Stimulated activated CD4-positive, alpha-beta T cell treated with anti-CD3 and anti-CD28 coated beads, Interleukin-4, amount 100 ng/mL, for 1 hour (primary cell): ENCODE measurements at regions not wholly inside any gene's neighbourhood (a gene's known extent, or its start where the extent isn't known, plus 50 kb on each side); places are given as distances from the start of the nearest gene placed in this dataset.
"Not testable (repeated sequence)": the region's sequence is repeated elsewhere in the genome, so short reads cannot be mapped to it uniquely, and the experiment has no call there.

ENCODE experiments used
- DNase-seq: peaks from one replicate; pipeline ENCODE4 v3.0.0-alpha.2; 2020

GRCh38 chr2:14756122-14756541 is 123.6 kb downstream of the LRATD1 start:
- DNase-seq, result no peak

DNA sequence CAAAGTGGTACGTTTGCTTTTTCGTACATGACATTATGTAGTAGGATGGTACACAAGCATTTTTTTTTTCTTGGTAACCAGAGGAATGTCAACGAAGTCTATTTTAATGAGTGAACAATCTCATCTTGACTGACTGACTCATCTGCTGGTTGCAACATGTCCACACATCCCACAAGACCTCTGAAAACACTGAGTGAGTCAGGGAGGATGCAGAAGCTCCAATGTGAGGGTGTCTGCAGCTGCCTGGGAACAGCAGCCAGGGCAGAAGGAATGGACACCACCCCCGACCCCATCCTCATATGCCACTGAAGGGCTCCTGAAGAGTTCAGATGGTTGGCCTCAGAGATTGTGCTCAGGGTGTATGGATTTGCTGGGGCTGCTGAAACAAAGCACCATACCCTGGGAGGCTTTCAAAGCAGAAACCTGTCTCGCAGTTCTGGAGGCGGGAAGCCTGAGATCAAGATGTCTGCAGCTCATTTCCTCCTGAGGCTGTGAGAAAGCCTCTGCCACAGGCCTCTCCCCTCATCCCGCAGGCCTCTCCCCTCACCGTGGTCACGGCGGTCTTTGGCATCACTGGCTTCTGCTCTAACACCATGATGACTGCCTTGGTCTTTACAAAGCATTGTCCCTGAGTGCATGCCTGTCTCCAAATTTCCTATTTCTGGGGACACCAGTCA is 124.6 kb downstream of the LRATD1 start:
- no peak for DNase-seq

- no peak for DNase-seq
Observed at GRCh38 chr2:14759082-14759481, 126.6 kb downstream of the LRATD1 start.

DNA sequence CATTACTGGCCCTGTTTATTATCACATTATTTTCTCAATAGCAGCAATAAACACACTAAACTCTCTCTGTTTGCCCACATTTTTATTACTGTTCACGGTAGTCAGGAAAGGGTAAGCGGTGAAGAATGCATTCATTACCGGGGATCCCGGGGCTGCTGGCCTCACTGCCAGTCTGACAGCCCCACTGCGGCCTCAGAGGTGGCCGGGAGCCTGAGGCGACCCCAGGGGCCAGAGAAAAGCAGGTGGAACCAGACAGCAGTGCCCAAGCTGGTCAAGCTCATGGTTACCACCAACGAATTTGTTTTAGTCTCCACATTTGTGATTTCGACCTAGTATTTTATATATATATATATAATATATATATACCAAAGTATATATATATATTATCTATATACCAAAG is 127.7 kb downstream of the LRATD1 start:
- no peak for DNase-seq

- no peak for DNase-seq
Observed at GRCh38 chr2:14761118-14761517, 128.6 kb downstream of the LRATD1 start.

GRCh38 chr2:14773696-14774095 is 141.2 kb downstream of the LRATD1 start:
- DNase-seq, result no peak

DNA sequence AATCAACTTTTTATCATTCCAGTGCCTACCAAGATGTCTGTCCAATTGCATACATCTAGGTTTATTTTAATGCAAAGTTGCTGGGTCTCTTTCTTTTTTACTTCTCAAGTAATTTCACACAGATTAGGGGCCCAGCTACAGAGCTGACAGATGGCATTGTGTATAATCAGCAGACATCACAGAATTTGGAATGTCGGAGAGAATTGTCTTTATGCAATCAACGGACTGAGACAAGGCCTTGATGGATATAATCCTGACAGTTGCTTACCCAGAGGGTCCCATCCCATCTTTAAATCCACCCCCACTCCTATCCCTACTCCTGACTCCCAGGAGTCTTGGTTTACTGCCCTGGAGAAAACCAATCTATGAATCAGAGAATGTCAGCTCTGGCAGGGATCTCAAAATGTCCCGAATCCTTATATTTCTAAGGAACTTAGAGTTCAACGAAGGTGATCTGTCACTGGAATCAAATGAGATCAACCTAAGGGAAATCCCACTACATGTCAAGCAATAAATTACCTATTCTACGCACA is 142.0 kb downstream of the LRATD1 start:
- DNase-seq, result no peak

- DNase-seq, result no peak
Observed at GRCh38 chr2:14776216-14776615, 143.7 kb downstream of the LRATD1 start.

- DNase-seq, result no peak
Observed at GRCh38 chr2:14778015-14778414, 145.5 kb downstream of the LRATD1 start.

DNA sequence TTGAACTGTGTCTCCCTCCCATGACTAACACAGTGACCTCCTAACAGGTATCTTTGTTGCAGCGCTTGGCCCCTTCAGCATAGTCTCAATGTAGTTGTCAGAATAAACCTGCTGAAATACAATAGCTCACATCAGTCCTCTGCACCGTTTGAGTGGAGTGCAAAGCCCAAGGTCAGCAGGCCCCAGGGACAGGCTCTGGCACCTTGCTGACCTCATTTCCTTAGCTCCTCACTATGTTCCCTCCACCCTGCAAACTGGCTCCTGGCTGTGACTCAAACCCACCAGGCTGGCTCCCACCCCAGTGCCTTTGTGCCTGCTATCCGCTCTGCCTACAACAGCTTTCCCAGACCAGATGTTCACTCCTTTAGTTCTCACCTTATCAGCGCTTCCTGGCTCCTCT is 146.7 kb downstream of the LRATD1 start:
- no peak for DNase-seq

DNA sequence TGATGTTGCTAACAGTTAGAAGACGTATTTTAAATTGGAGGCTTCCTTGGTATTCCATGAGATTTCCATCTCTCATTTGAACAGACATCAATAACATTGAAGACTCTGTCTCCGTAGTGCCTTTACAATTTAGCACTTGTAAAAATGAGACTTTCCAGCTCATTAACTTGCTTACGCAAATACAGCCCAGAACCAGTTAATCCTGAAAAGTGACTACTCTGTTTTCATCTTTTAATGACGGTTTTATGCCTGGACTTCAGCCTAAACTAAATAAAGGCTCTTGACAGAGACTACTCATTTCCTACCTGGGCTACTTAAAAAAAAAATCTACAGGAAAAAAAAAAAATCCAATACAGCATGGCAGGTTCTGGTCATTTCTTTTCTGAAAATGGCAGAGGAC is 148.6 kb downstream of the LRATD1 start:
- DNase-seq, result no peak

GRCh38 chr2:14788814-14789213 is 156.3 kb downstream of the LRATD1 start:
- DNase-seq, result not testable (repeated sequence)

GRCh38 chr2:14790041-14790640 is 157.6 kb downstream of the LRATD1 start:
- DNase-seq, result no peak

DNA sequence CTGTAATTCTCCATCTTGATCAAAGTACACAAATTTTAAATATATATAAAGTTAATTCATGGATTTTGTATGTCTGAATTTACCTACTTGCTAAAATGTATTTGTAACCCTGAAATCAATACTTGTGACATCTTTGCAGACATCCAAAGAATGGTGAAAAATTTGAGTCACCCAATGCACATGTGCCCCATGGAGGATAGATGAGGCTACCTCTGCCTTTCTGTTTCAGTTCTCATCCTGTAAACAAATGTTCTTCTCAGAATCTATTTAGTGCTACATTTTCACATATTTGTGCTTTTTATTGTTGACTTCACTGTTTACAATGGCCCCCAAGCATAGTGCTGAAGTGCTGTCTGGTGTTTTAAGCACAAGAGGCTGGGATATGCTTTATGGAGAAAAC is 171.5 kb downstream of the LRATD1 start:
- no peak for DNase-seq

DNA sequence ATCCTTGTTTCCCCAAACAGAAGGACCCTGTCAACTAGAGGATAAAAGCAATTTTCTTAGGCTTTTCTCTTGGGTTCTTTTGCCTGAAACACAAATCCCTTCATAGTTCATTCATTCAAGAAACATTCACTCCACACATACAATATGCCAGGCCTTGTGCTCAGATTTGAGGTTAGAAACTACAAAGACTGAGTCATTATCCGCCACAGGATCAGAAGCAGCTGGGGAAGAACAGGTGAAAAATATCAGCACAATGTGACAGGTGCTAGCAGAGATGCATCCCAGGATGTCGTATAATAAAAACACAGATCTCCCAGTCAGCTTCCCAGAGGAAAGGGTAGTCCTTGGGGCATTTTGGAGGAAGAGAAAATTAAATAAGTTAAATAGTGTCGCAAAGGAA is 172.4 kb downstream of the LRATD1 start:
- DNase-seq, result no peak

DNA sequence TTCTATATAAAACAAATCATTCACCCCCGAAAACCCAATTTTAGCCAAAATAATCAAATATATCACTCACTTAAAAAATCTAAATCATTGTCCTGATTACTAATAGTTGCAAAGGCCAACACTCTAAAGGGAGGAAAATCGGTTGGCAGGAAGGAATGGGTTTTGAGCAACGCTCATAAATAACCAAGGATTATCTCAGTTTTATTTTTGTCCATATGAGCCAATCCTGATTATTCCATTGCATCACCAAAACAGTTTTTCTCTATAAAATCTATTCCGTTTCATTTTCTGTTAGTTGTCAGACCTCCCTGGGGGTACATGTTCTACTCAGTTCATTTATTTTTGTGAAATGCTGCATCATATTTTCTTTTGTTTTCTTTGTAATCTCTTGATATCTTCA is 174.1 kb downstream of the LRATD1 start:
- no peak for DNase-seq

DNA sequence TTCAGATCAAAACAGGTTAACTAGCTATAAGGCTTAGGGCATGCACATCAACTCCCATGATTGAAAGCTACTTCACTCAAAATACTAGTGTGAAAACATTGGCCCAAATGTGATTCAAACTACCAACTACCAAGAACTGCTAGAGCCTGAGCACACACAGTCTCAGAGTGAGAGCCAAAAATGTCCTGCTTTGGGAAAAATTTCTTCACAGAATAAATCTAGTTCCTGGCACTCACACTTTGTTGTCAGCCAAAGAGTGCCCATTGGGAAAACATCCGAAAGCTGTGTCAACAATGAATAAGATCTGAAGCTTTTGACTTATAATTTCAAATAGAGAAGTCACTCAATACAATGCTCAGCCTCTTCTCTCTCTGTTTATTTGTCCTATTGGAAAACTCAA is 182.7 kb downstream of the LRATD1 start:
- no peak for DNase-seq

- no peak for DNase-seq
Observed at GRCh38 chr2:14816069-14817060, 183.8 kb downstream of the LRATD1 start.

- no peak for DNase-seq
Observed at GRCh38 chr2:14817848-14818247, 185.3 kb downstream of the LRATD1 start.

GRCh38 chr2:14826518-14826917 is 194.0 kb downstream of the LRATD1 start:
- DNase-seq, result no peak

DNA sequence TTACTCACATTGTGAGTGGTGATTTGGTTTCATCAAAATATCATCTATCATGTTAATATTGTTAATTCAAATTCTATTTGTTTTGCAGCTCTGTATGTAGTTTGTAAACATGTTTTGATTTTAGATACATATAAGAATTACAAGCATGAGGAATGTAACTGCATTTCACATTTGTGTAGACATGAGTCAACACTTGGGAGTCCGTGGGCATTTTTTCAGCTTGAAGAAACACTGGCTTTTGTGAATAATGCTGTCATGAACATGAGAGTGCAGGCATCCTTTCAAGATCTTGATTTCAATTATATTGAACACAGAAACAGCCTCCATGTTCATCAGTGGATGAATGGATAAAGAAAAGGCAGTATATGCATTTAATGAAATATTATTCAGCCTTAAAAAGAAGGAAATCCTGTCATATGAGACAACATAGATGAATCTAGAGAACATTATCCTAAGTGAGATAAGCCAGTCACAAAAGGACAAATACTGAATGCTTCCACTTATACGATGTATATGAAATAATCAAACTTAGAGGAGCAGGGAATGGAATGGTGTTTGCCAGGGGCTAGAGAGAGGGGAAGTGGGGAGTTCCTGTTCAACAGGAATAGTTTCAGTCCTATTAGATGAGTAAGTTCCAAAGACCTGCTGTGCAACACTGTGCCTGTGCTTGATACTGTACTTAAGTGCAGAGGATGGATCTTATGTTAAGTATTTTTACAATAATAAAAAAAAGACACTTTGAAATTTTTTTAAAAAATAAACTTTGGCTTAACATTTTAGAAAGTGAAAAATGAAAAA is 194.9 kb downstream of the LRATD1 start:
- DNase-seq, result no peak

GRCh38 chr2:14828223-14828622 is 195.7 kb downstream of the LRATD1 start:
- DNase-seq, result no peak

GRCh38 chr2:14828968-14829367 is 196.5 kb downstream of the LRATD1 start:
- no peak for DNase-seq
